ENCODE measurements at regions not wholly inside any gene's neighbourhood (a gene's known extent, or its start where the extent isn't known, plus 50 kb on each side); places are given as distances from the start of the nearest gene placed in this dataset.

DNA sequence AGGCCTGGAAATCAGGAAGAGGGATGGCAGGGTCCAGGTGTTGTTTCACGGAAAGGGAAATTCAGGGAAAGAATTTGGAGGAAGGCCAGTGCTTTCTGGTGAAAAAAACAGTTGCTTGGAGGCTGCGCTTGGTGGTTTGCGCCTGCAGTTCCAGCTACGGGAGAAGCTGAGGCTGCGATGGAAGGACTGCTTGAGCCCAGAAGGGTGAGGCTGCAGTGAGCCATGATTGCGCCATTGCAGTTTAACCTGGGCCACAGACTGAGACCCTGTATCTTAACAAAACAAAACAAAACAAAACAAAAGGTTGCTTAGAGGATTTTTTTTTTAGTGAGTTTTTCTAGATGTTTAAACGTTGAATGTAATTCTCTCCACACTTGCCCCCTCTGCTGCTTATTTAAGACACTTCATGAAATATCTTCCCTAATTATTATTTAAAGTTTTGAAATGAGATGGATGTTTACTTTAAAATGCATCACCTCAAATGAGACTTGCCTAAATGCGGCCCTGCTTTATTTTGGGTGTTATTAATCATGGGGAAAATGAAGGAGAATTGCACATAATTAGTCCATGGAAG lies 75.4 kb upstream of the TRPC4 start:
- ATAC-seq = no peak
- TF ChIP-seq ZC3H10 (CRISPR knock-in tag; IDR thresholded peaks at IDR 0.05) (no peak), SNAI2 (CRISPR knock-in tag; IDR thresholded peaks at IDR 0.05) (no peak), POU6F1 (CRISPR knock-in tag; IDR thresholded peaks at IDR 0.05; ENCODE audit: borderline replicate concordance, low read depth) (no peak), PPARA (CRISPR knock-in tag; IDR thresholded peaks at IDR 0.05; ENCODE audit: borderline replicate concordance) (no peak), BACH2 (CRISPR knock-in tag; IDR thresholded peaks at IDR 0.05; ENCODE audit: borderline replicate concordance) (no peak), ZNF70 (CRISPR knock-in tag; IDR thresholded peaks at IDR 0.05) (no peak), TOX (CRISPR knock-in tag; IDR thresholded peaks at IDR 0.05; ENCODE audit: borderline replicate concordance) (no peak), OSR1 (CRISPR knock-in tag; IDR thresholded peaks at IDR 0.05) (no peak)
- TF ChIP-seq, protein P1, sequence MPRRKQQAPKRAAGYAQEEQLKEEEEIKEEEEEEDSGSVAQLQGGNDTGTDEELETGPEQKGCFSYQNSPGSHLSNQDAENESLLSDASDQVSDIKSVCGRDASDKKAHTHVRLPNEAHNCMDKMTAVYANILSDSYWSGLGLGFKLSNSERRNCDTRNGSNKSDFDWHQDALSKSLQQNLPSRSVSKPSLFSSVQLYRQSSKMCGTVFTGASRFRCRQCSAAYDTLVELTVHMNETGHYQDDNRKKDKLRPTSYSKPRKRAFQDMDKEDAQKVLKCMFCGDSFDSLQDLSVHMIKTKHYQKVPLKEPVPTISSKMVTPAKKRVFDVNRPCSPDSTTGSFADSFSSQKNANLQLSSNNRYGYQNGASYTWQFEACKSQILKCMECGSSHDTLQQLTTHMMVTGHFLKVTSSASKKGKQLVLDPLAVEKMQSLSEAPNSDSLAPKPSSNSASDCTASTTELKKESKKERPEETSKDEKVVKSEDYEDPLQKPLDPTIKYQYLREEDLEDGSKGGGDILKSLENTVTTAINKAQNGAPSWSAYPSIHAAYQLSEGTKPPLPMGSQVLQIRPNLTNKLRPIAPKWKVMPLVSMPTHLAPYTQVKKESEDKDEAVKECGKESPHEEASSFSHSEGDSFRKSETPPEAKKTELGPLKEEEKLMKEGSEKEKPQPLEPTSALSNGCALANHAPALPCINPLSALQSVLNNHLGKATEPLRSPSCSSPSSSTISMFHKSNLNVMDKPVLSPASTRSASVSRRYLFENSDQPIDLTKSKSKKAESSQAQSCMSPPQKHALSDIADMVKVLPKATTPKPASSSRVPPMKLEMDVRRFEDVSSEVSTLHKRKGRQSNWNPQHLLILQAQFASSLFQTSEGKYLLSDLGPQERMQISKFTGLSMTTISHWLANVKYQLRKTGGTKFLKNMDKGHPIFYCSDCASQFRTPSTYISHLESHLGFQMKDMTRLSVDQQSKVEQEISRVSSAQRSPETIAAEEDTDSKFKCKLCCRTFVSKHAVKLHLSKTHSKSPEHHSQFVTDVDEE (CRISPR knock-in tag; IDR thresholded peaks at IDR 0.05) = no peak

DNA sequence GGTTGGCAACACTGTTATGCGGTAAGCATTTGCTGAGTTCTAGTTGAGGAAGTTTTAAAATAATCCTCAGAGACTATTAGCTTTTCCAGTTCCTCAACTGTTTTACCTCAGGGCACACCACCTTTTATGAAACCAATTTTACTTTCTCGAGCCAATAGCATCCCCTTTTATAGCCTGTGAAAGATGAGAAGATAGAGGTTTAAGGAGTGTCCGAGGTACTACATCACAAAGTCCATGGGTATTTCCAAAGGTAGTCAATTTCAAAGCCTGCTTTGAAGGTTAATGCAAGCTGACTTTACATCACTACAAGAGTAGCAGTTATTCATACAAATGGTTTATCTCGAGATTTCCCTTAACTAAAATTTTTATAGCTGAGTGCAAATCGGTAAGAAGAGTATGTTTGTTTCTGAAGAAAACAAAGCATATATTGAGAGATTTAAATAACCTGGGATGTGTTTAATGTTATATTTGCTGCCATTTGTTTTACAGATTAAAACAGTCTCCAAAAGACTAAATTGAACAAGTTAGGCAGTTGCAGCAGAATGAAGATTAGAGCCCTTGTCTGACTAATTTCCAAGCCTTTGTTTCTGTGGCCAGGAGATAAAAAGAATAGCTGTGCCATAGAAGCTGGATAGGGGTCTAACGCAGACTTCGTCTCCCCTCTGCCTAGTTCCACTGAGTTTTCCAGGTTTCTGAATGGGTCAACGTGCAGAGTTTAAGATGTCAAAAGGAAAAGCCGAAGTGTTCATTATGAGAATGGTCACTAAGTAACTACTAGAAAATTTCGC lies 74.7 kb upstream of the TRPC4 start:
- no peak for TF ChIP-seq TOX (CRISPR knock-in tag; IDR thresholded peaks at IDR 0.05; ENCODE audit: borderline replicate concordance)
- TF ChIP-seq, protein P2, sequence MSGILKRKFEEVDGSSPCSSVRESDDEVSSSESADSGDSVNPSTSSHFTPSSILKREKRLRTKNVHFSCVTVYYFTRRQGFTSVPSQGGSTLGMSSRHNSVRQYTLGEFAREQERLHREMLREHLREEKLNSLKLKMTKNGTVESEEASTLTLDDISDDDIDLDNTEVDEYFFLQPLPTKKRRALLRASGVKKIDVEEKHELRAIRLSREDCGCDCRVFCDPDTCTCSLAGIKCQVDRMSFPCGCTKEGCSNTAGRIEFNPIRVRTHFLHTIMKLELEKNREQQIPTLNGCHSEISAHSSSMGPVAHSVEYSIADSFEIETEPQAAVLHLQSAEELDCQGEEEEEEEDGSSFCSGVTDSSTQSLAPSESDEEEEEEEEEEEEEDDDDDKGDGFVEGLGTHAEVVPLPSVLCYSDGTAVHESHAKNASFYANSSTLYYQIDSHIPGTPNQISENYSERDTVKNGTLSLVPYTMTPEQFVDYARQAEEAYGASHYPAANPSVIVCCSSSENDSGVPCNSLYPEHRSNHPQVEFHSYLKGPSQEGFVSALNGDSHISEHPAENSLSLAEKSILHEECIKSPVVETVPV (CRISPR knock-in tag; IDR thresholded peaks at IDR 0.05) = no peak
- no peak for TF ChIP-seq BACH2 (CRISPR knock-in tag; IDR thresholded peaks at IDR 0.05; ENCODE audit: borderline replicate concordance)
- TF ChIP-seq, protein P1 (CRISPR knock-in tag; IDR thresholded peaks at IDR 0.05) = no peak
- no peak for TF ChIP-seq SNAI2 (CRISPR knock-in tag; IDR thresholded peaks at IDR 0.05)
- no peak for TF ChIP-seq POU6F1 (CRISPR knock-in tag; IDR thresholded peaks at IDR 0.05; ENCODE audit: borderline replicate concordance, low read depth)
- TF ChIP-seq ZC3H10 (CRISPR knock-in tag; IDR thresholded peaks at IDR 0.05) = no peak
- ATAC-seq = no peak

GRCh38 chr13:37942929-37943328 lies 73.4 kb upstream of the TRPC4 start:
- TF ChIP-seq ZFP3 (CRISPR knock-in tag; IDR thresholded peaks at IDR 0.05) (no peak), BACH2 (CRISPR knock-in tag; IDR thresholded peaks at IDR 0.05; ENCODE audit: borderline replicate concordance) (no peak), TCF4 (CRISPR knock-in tag; IDR thresholded peaks at IDR 0.05; ENCODE audit: borderline replicate concordance) (no peak), GLIS3 (CRISPR knock-in tag; IDR thresholded peaks at IDR 0.05) (no peak), ARNTL (CRISPR knock-in tag; IDR thresholded peaks at IDR 0.05; ENCODE audit: borderline replicate concordance, low read depth) (no peak), ZC3H10 (CRISPR knock-in tag; IDR thresholded peaks at IDR 0.05) (no peak), ZNF8 (CRISPR knock-in tag; IDR thresholded peaks at IDR 0.05) (no peak), ZNF565 (CRISPR knock-in tag; conservative IDR thresholded peaks at IDR 0.05; ENCODE audit: low read depth) (no peak), TOX (CRISPR knock-in tag; IDR thresholded peaks at IDR 0.05; ENCODE audit: borderline replicate concordance) (no peak), CSDC2 (CRISPR knock-in tag; IDR thresholded peaks at IDR 0.05) (no peak)
- TF ChIP-seq, protein P1 (CRISPR knock-in tag; IDR thresholded peaks at IDR 0.05) = no peak
- no peak for ATAC-seq
